Large intestine (tissue), 3 donors: ENCODE measurements at regions not wholly inside any gene's neighbourhood (a gene's known extent, or its start where the extent isn't known, plus 50 kb on each side); places are given as distances from the start of the nearest gene placed in this dataset.

Source experiments
- DNase-seq, 2 donors: peaks; one replicate each; pipeline versions ENCODE4 v3.0.0 to v3.0.0-alpha.2; 2013
- H3K27ac ChIP-seq: one replicate; pipeline ENCODE4 v1.5.1; 2013; ENCODE audit warnings: low read length
- H3K27me3 ChIP-seq: 2 replicates; pipeline ENCODE4 v1.6.1; 2013; ENCODE audit warnings: low read length; ENCODE audit not compliant: control insufficient read depth, insufficient read depth
- H3K36me3 ChIP-seq: 2 replicates; pipeline ENCODE4 v1.6.1; 2013; ENCODE audit warnings: low read length; ENCODE audit not compliant: control insufficient read depth, insufficient read depth
- H3K4me1 ChIP-seq: one replicate; pipeline ENCODE4 v1.6.1; 2013; ENCODE audit warnings: low read length; ENCODE audit not compliant: control insufficient read depth, insufficient read depth
- H3K4me3 ChIP-seq: one replicate; pipeline ENCODE4 v1.5.1; 2013; ENCODE audit warnings: low read length
- H3K9me3 ChIP-seq: one replicate; pipeline ENCODE4 v1.6.1; 2013; ENCODE audit warnings: mild to moderate bottlenecking, low read depth, low read length, moderate library complexity; ENCODE audit not compliant: control insufficient read depth
- WGBS: methylation state at CpG from one replicate; pipeline ENCODE4 v1.1.5; 2013; ENCODE audit warnings: low lambda C conversion rate; ENCODE audit not compliant: insufficient coverage; 5-methylcytosine and 5-hydroxymethylcytosine counted together

- no peak overlapping the region for H3K27ac ChIP-seq
- H3K36me3 ChIP-seq: no peaks in the 10 kb centered on the region
- H3K4me3 ChIP-seq: no peak overlapping the region
- no peaks in the 10 kb centered on the region for H3K9me3 ChIP-seq
- no peak for DNase-seq
- H3K27me3 ChIP-seq: no peaks in the 10 kb centered on the region
- peaks cover 3% of the 10 kb centered on the region for H3K4me1 ChIP-seq
Measured at GRCh38 chr3:68032209-68032608, 377.8 kb upstream of the SUCLG2 start.

- Histone ChIP-seq H3K27me3 (no peaks in the 10 kb centered on the region), H3K27ac (no peak overlapping the region), H3K4me3 (no peak overlapping the region), H3K9me3 (no peaks in the 10 kb centered on the region), H3K4me1 (no peaks in the 10 kb centered on the region), H3K36me3 (no peaks in the 10 kb centered on the region)
- DNase-seq: no peak
- no CpG with 5 or more reads among the region's 2 CpGs for WGBS
Measured at GRCh38 chr3:68025189-68025588, 370.8 kb upstream of the SUCLG2 start.

GRCh38 chr3:68019876-68020275, 365.5 kb upstream of the SUCLG2 start:
- no peak overlapping the region for H3K27ac ChIP-seq
- no peak overlapping the region for H3K4me3 ChIP-seq
- WGBS: 100% methylated on average over 1 of the region's 1 CpG
- no peaks in the 10 kb centered on the region for H3K36me3 ChIP-seq
- no peaks in the 10 kb centered on the region for H3K27me3 ChIP-seq
- no peak for DNase-seq
- no peaks in the 10 kb centered on the region for H3K4me1 ChIP-seq
- no peaks in the 10 kb centered on the region for H3K9me3 ChIP-seq

GRCh38 chr3:68018275-68018674, 363.9 kb upstream of the SUCLG2 start:
- DNase-seq: no peak
- no CpG with 5 or more reads among the region's 1 CpG for WGBS

GRCh38 chr3:68017069-68017468, 362.7 kb upstream of the SUCLG2 start:
- no peaks in the 10 kb centered on the region for H3K27me3 ChIP-seq

More at GRCh38 chr3:68018275-68018674, 363.9 kb upstream of the SUCLG2 start:
- Histone ChIP-seq H3K36me3 (no peaks in the 10 kb centered on the region), H3K27ac (no peak overlapping the region), H3K9me3 (no peaks in the 10 kb centered on the region), H3K27me3 (no peaks in the 10 kb centered on the region), H3K4me3 (no peak overlapping the region), H3K4me1 (no peaks in the 10 kb centered on the region)

GRCh38 chr3:68009900-68010299, 355.5 kb upstream of the SUCLG2 start:
- DNase-seq: no peak
- Histone ChIP-seq H3K27ac (no peak overlapping the region), H3K27me3 (peaks cover 10% of the 10 kb centered on the region), H3K4me3 (no peak overlapping the region), H3K4me1 (no peaks in the 10 kb centered on the region), H3K36me3 (no peaks in the 10 kb centered on the region), H3K9me3 (no peaks in the 10 kb centered on the region)
- 90% methylated on average over 2 of the region's 5 CpGs for WGBS

More at GRCh38 chr3:68017069-68017468, 362.7 kb upstream of the SUCLG2 start:
- no peak for DNase-seq
- Histone ChIP-seq H3K27ac (no peak overlapping the region), H3K36me3 (no peaks in the 10 kb centered on the region), H3K4me1 (no peaks in the 10 kb centered on the region), H3K9me3 (no peaks in the 10 kb centered on the region), H3K4me3 (no peak overlapping the region)
- 100% methylated on average over 1 of the region's 3 CpGs for WGBS

- Histone ChIP-seq H3K27me3 (peaks cover 10% of the 10 kb centered on the region), H3K36me3 (no peaks in the 10 kb centered on the region), H3K9me3 (no peaks in the 10 kb centered on the region), H3K4me3 (peak overlapping the region; percentile 42), H3K4me1 (no peaks in the 10 kb centered on the region), H3K27ac (no peak overlapping the region)
- peak in 1 of 2 donors; percentile 38 for DNase-seq
- 0% methylated on average over 2 of the region's 36 CpGs for WGBS
Measured at GRCh38 chr3:68007621-68008226, 353.3 kb upstream of the SUCLG2 start.

GRCh38 chr3:68006646-68007045, 352.2 kb upstream of the SUCLG2 start:
- Histone ChIP-seq H3K4me3 (no peak overlapping the region), H3K36me3 (no peaks in the 10 kb centered on the region), H3K4me1 (no peaks in the 10 kb centered on the region), H3K9me3 (peaks cover 2% of the 10 kb centered on the region), H3K27me3 (peaks cover 10% of the 10 kb centered on the region), H3K27ac (no peak overlapping the region)
- no peak for DNase-seq

- Histone ChIP-seq H3K9me3 (peaks cover 2% of the 10 kb centered on the region), H3K27me3 (peaks cover 10% of the 10 kb centered on the region), H3K36me3 (no peaks in the 10 kb centered on the region), H3K4me3 (no peak overlapping the region), H3K27ac (no peak overlapping the region), H3K4me1 (no peaks in the 10 kb centered on the region)
- WGBS: 80% methylated on average over 2 of the region's 7 CpGs
- no peak for DNase-seq
Measured at GRCh38 chr3:68004091-68004490, 349.7 kb upstream of the SUCLG2 start.

- DNase-seq: no peak
Measured at GRCh38 chr3:67998281-67998680, 343.9 kb upstream of the SUCLG2 start.

GRCh38 chr3:67995206-67995605, 340.8 kb upstream of the SUCLG2 start:
- no peaks in the 10 kb centered on the region for H3K36me3 ChIP-seq
- H3K9me3 ChIP-seq: no peaks in the 10 kb centered on the region
- no peaks in the 10 kb centered on the region for H3K4me1 ChIP-seq
- H3K27me3 ChIP-seq: no peaks in the 10 kb centered on the region
- no peak for DNase-seq
- WGBS: no CpG with 5 or more reads among the region's 3 CpGs
- H3K27ac ChIP-seq: no peak overlapping the region
- H3K4me3 ChIP-seq: no peak overlapping the region

More at GRCh38 chr3:67998281-67998680, 343.9 kb upstream of the SUCLG2 start:
- Histone ChIP-seq H3K27me3 (no peaks in the 10 kb centered on the region), H3K9me3 (peaks cover 2% of the 10 kb centered on the region), H3K4me1 (no peaks in the 10 kb centered on the region), H3K27ac (no peak overlapping the region), H3K4me3 (no peak overlapping the region), H3K36me3 (no peaks in the 10 kb centered on the region)
- WGBS: 100% methylated on average over 1 of the region's 1 CpG
